SK-N-MC (cell line): ENCODE measurements at regions not wholly inside any gene's neighbourhood (a gene's known extent, or its start where the extent isn't known, plus 50 kb on each side); places are given as distances from the start of the nearest gene placed in this dataset.

ENCODE experiments used
- EZH2 ChIP-seq: fragments of 200-600 bp; sonication (generic); IDR thresholded peaks from one replicate; pipeline ENCODE4 v1.6.1; 2017; ENCODE audit warnings: antibody characterized with exemption
- FOXP2 ChIP-seq: optimal IDR thresholded peaks from 2 replicates; pipeline ENCODE3; 2011; ENCODE audit warnings: mild to moderate bottlenecking, moderate library complexity; ENCODE audit not compliant: insufficient read depth; ENCODE audit errors: extremely low read length, control extremely low read depth
- POLR2AphosphoS5 ChIP-seq: IDR thresholded peaks from 2 replicates; pipeline ENCODE4 v1.6.1; 2012; ENCODE audit warnings: mild to moderate bottlenecking, low read depth, low read length, borderline replicate concordance

DNA sequence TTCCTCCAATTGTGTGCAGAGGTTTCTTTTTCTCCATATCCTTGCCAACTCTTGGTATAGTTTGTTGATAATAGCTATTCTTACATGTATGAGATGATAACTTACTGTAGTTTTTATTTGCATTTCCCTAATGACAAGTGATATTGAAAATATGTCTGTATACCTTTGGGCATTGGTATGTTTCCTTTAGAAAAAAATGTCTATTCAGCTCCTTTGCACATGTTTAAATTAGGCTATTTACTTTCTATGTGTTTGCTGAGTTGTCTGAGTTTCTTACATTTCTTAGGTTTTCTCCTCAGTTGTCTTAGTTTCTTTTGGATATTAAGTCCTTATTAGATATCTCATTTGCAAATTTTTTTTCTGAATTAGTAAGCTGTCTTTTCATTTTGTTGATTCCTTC is 487.3 kb upstream of the EPHA5 start:
- TF ChIP-seq EZH2 (no peak), POLR2AphosphoS5 (no peak), FOXP2 (no peak)
